ENCODE measurements at regions not wholly inside any gene's neighbourhood (a gene's known extent, or its start where the extent isn't known, plus 50 kb on each side); places are given as distances from the start of the nearest gene placed in this dataset.

- no peak for DNase-seq (ENCODE audit: low spot score)
- Mint-ChIP-seq H3K4me3 (no peak overlapping the region), H3K27ac (no peak overlapping the region), H3K36me3 (no peaks in the 10 kb centered on the region; the same call in 1 of the 2 replicates), H3K4me1 (peaks cover 9% of the 10 kb centered on the region), H3K27me3 (ENCODE audit: low read depth) (no peaks in the 10 kb centered on the region), H3K9me3 (peaks cover 9% of the 10 kb centered on the region)
- CTCF ChIA-PET, result no interaction called here
- POLR2A ChIA-PET, result no interaction called here
- no peak for ATAC-seq
- no peak for TF ChIP-seq ZNF281 (CRISPR knock-in tag; IDR thresholded peaks at IDR 0.05)
- TF ChIP-seq ZNF425 (CRISPR knock-in tag; conservative IDR thresholded peaks at IDR 0.05), result no peak
- TF ChIP-seq ZNF219 (CRISPR knock-in tag; IDR thresholded peaks at IDR 0.05; ENCODE audit: borderline replicate concordance), result no peak
- TF ChIP-seq ARID4B (CRISPR knock-in tag; IDR thresholded peaks at IDR 0.05; ENCODE audit: borderline replicate concordance), result no peak
- TF ChIP-seq TP53 (CRISPR knock-in tag; IDR thresholded peaks at IDR 0.05), result no peak
- no peak for TF ChIP-seq TEAD1 (CRISPR knock-in tag; IDR thresholded peaks at IDR 0.05)
- TF ChIP-seq NFYB (CRISPR knock-in tag; conservative IDR thresholded peaks at IDR 0.05; ENCODE audit: low read depth), result no peak
- TF ChIP-seq ZBTB43 (CRISPR knock-in tag; IDR thresholded peaks at IDR 0.05), result no peak
- no peak for TF ChIP-seq HMGA2 (CRISPR knock-in tag; IDR thresholded peaks at IDR 0.05)
- no peak for TF ChIP-seq PRRX2 (CRISPR knock-in tag; IDR thresholded peaks at IDR 0.05)
- TF ChIP-seq STAT6 (CRISPR knock-in tag; conservative IDR thresholded peaks at IDR 0.05; ENCODE audit: low read depth), result no peak
- TF ChIP-seq ATF2 (CRISPR knock-in tag; IDR thresholded peaks at IDR 0.05; ENCODE audit: borderline replicate concordance, low read depth), result no peak
- TF ChIP-seq GRHL2 (CRISPR knock-in tag; IDR thresholded peaks at IDR 0.05; ENCODE audit: insufficient replicate concordance, severe bottlenecking), result no peak
These were observed 323.8 kb upstream of the GALNT5 start for GRCh38 chr2:156933645-156934225.
